Iris pigment epithelial cell (primary cell): ENCODE measurements at regions not wholly inside any gene's neighbourhood (a gene's known extent, or its start where the extent isn't known, plus 50 kb on each side); places are given as distances from the start of the nearest gene placed in this dataset.

ENCODE experiments used
- DNase-seq: peaks from one replicate; pipeline ENCODE4 v3.0.0-alpha.2; 2011; ENCODE audit warnings: low read depth

DNA sequence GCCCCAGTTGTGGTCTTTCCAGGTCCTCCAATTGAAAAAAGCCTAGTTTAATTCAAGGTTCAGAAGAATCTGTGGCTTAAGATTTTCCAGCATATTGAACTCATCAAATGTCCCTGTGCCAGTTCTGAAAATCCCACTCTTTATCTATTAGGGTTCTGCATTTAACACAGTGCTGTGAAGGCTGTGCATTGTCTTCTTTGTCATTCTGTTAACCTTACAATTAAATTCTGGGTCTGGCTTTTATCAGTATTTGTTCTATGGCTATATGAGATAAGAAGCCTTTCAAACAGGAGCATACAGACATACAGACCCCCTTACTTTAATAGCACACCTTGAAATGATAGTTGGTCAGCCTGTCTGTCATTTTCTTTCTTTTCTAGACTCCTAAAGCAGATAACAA, 362.1 kb upstream of the DACH1 start:
- no peak for DNase-seq

- DNase-seq: peak; percentile 11
These were observed 354.4 kb upstream of the DACH1 start for GRCh38 chr13:72221276-72221962.

- no peak for DNase-seq
These were observed 352.0 kb upstream of the DACH1 start for GRCh38 chr13:72218966-72219365.

- DNase-seq: no peak
These were observed 350.1 kb upstream of the DACH1 start for GRCh38 chr13:72217142-72217541.

- DNase-seq: no peak
These were observed 341.2 kb upstream of the DACH1 start for GRCh38 chr13:72208112-72208645.

- peak; percentile 23 for DNase-seq
These were observed 338.8 kb upstream of the DACH1 start for GRCh38 chr13:72205773-72206172.

DNA sequence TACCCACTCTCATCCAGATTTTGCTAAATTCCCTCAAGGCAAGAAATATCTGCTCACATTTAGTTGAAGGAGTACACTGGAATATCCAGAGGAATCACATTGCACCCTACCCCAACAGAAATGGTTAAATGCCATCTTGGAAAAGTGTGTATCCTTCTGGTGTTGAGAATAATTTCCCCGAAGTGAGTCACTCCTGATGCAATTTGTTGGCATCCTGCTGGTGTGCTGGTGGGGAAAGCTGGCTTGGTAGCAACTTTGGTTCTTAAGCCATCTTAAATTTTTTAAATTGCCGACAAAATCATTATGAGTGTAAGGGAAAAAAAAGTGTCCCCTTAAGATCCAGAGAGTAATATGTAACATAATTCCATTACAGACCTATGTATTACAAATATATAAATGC, 337.3 kb upstream of the DACH1 start:
- DNase-seq: peak; percentile 59

GRCh38 chr13:72201726-72202125, 334.7 kb upstream of the DACH1 start:
- no peak for DNase-seq

- DNase-seq: peak; percentile 10
These were observed 332.6 kb upstream of the DACH1 start for GRCh38 chr13:72199640-72200039.

DNA sequence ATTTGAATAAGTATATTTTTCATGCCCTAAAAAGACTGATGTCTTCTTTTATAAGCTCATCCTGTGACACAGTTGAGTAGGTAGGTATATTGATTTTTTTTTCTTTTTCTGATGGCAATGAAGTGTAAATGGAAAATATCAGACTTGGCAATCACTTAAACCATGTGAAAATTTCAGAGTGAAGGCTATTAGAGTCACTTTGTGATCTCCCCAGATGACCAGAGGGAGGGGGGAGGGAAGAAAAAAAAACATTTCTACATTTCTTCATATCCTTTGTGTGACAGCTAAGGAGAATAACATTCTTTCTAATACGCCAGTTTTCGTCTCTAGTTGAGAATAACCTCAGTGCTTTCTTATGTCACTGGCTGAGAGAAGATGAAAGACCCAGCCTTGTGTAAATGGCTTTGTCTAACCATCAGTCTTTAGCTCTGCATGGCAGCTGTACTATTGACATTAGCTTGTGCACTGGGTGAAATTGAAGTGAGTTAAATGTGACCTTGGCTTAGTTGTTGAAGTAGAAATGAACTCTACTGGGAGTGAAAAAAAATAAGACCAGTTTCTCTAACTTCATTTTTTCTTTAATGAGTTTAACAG, 332.1 kb upstream of the DACH1 start:
- no peak for DNase-seq

GRCh38 chr13:72198042-72198441, 331.0 kb upstream of the DACH1 start:
- no peak for DNase-seq

DNA sequence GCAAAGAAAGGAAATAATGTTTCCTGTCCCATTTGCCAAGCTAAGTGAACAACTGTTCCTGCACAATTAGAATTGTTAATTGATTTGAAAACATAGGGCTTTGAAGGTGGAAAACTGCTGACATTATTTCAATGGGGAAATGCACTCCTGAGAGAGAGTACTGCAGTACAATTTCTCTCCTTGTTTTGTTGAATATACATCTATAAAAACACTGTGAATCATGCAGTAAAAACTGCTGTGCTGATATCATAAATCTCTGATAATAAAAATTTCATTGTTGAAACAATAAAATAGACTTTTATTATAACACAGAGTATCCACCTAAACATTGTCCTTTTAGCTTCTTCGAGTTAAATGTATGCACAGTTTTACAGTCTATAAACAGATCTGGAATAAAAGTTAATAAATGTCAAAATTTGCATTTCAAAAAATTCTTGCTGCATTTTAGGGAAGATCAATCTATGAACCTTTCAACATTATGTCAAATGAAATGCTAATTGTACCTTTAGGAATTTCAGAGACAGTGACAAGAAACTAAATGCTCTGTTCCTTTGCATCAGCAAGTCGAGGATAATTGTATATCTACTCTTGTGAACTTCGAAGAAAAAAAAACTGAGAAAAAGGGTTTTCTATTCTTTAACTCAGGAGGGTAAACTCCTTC, 328.2 kb upstream of the DACH1 start:
- no peak for DNase-seq

GRCh38 chr13:72194523-72194922, 327.5 kb upstream of the DACH1 start:
- peak; percentile 18 for DNase-seq

DNA sequence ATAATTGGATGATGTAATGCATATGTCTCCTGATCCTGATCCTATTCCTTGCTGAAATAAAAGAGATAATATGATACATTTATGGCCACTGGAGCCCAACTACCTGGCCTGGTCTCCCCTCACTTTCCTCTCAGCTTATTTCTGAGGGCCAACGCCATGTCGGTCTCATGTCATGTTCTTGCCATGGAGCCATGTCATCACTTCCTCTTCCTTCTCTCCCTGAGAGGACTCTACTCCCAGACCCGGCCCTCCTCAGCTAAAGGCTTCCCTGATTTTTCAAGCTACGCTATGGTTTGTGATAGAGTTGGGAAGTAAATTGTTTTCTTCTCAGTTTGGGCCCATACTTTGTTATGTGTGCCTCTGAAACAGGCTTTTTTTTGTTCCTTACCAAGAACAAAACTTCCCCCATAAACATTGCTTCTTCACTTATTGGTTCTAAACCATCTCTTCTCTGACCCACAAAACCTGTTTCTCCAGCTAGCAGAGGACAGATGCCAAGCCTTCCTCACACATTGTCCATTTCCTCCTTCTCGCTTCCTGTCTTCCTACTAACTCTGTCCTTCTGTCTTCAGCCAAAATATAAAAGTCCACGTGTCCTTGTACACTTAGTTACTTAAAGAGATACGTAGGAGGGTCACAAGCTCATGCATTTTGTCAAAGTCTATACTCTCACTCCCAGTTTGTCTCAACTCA, 319.9 kb upstream of the DACH1 start:
- DNase-seq: no peak

- DNase-seq: no peak
These were observed 318.8 kb upstream of the DACH1 start for GRCh38 chr13:72185776-72186175.

- DNase-seq: peak; percentile 28
These were observed 314.7 kb upstream of the DACH1 start for GRCh38 chr13:72181661-72182060.

- peak; percentile 81 for DNase-seq
These were observed 313.4 kb upstream of the DACH1 start for GRCh38 chr13:72180253-72180952.

DNA sequence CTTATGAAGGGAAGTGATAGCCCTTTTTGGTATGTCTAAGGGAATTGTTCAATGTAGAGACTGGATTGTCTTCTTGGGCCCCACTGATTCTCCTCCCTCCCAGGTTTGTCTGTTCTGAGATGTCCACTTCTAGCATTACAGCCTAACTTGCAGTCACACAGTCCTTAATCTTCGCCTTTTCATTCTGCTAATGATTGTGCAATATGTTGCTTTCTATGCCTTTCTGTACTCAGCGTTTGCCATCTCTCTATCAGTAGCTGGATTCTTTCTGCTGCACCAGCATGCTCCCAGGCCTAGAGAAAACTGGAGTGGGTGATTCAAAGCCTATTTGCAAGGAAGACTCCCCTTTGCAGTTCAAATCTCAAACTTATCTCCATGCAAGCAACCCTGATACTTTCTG, 307.5 kb upstream of the DACH1 start:
- no peak for DNase-seq

- no peak for DNase-seq
These were observed 303.6 kb upstream of the DACH1 start for GRCh38 chr13:72170571-72170970.

DNA sequence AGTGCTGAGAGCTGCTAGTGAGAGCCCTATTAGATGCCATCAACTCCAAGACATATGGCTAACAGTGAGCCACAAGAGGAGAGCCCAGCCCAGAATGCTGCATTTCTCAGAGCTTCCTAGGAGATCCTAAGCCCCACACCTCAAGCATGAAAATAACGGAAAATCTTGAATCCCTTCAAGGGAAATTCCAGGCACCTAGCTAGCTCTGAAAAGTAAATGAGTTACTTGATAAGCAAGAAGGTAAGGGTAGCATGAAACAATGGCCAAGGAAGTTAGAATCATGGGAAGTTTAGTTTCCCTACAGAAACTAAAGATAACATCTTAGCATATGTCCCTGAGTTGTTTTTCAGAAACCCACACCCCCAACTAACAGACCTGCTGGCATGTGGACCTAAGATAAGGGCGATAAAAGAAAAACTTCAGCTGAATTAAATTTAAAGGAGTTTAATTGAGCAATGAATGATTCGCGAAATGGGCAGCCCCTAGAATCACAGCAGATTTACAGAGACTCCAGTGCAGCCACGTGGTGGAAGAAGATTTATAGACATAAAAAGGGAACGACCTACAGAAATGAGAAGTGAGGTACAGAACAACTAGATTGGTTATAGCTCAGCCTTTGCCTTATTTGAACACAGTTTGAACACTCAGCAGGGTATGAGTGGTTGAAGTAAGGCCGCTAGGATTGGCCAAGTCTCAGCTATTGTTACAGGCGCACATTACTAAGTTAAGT, 301.3 kb upstream of the DACH1 start:
- no peak for DNase-seq

- no peak for DNase-seq
These were observed 299.2 kb upstream of the DACH1 start for GRCh38 chr13:72166102-72166650.
